ENCODE measurements at regions not wholly inside any gene's neighbourhood (a gene's known extent, or its start where the extent isn't known, plus 50 kb on each side); places are given as distances from the start of the nearest gene placed in this dataset.

GRCh38 chr12:124642105-124642504, 74.7 kb upstream of the NCOR2 start:
- no peak for DNase-seq (ENCODE audit: low read depth)
- no peak for TF ChIP-seq CTCF (conservative IDR thresholded peaks at IDR 0.05; ENCODE audit: low read depth, low read length)
- H3K4me3 ChIP-seq (ENCODE audit: low read depth, low read length): no peak overlapping the region

- no peak overlapping the region for H3K4me3 ChIP-seq (ENCODE audit: low read depth, low read length)
- TF ChIP-seq CTCF (conservative IDR thresholded peaks at IDR 0.05; ENCODE audit: low read depth, low read length): no peak
- no peak for DNase-seq (ENCODE audit: low read depth)
These were observed 74.2 kb upstream of the NCOR2 start for GRCh38 chr12:124641591-124641990.

GRCh38 chr12:124640056-124640455, 72.6 kb upstream of the NCOR2 start:
- no peak overlapping the region for H3K4me3 ChIP-seq (ENCODE audit: low read depth, low read length)
- no peak for DNase-seq (ENCODE audit: low read depth)
- TF ChIP-seq CTCF (conservative IDR thresholded peaks at IDR 0.05; ENCODE audit: low read depth, low read length): no peak

- H3K4me3 ChIP-seq (ENCODE audit: low read depth, low read length): no peak overlapping the region
- no peak for DNase-seq (ENCODE audit: low read depth)
- TF ChIP-seq CTCF (conservative IDR thresholded peaks at IDR 0.05; ENCODE audit: low read depth, low read length): no peak
These were observed 71.9 kb upstream of the NCOR2 start for GRCh38 chr12:124639122-124639806.

GRCh38 chr12:124637581-124637981, 70.2 kb upstream of the NCOR2 start:
- DNase-seq (ENCODE audit: low read depth): no peak
- H3K4me3 ChIP-seq (ENCODE audit: low read depth, low read length): no peak overlapping the region
- no peak for TF ChIP-seq CTCF (conservative IDR thresholded peaks at IDR 0.05; ENCODE audit: low read depth, low read length)

- no peak for TF ChIP-seq CTCF (conservative IDR thresholded peaks at IDR 0.05; ENCODE audit: low read depth, low read length)
- DNase-seq (ENCODE audit: low read depth): no peak
- no peak overlapping the region for H3K4me3 ChIP-seq (ENCODE audit: low read depth, low read length)
These were observed 69.8 kb upstream of the NCOR2 start for GRCh38 chr12:124637163-124637562.
